OCI-LY7 (cell line): ENCODE measurements at regions not wholly inside any gene's neighbourhood (a gene's known extent, or its start where the extent isn't known, plus 50 kb on each side); places are given as distances from the start of the nearest gene placed in this dataset.
A peak's percentile ranks its signal among the peaks of the same experiment; 100 is the strongest.

Source experiments
- BruUV-seq: library from RNA; stranded (reverse); fragments of 400-500 nt; replicated peaks from 2 replicates; lab custom pipeline; 2021; lab: Mats Ljungman, UMichigan
- CTCF ChIA-PET: fragments of 300-600 bp; sonication (Branson Sonifier 250); formaldehyde crosslinking; loops from one replicate; lab custom pipeline; 2022; ENCODE audit warnings: antibody characterized with exemption; ENCODE audit not compliant: unreplicated experiment; lab: Charles Lee
- POLR2A ChIA-PET: fragments of 300-600 bp; sonication (Branson Sonifier 250); formaldehyde crosslinking; loops from one replicate; lab custom pipeline; 2022; ENCODE audit warnings: antibody characterized with exemption; lab: Charles Lee
- DNase-seq: peaks from one replicate; pipeline ENCODE4 v3.0.0-alpha.2; 2015; ENCODE audit warnings: low spot score
- H2AFZ ChIP-seq: fragments of 200-600 bp; sonication (generic), shearing (Covaris generic); 2 replicates; pipeline ENCODE4 v1.6.1; 2014; ENCODE audit warnings: mild to moderate bottlenecking, antibody characterized with exemption, low read length, moderate library complexity
- H3K27ac ChIP-seq: fragments of 200-600 bp; sonication (generic); 2 replicates; pipeline ENCODE4 v1.5.1; 2014; ENCODE audit warnings: mixed run types, low read depth, mild to moderate bottlenecking, moderate library complexity, low read length, inconsistent platforms; ENCODE audit not compliant: poor library complexity, severe bottlenecking
- H3K36me3 ChIP-seq: fragments of 200-600 bp; sonication (generic); 2 replicates; pipeline ENCODE4 v1.6.1; 2014; ENCODE audit warnings: mild to moderate bottlenecking, antibody characterized with exemption, low read length, moderate library complexity, mixed read lengths; ENCODE audit not compliant: insufficient read depth
- H3K4me1 ChIP-seq: fragments of 200-600 bp; sonication (generic); 2 replicates; pipeline ENCODE4 v1.5.1; 2014; ENCODE audit warnings: mild to moderate bottlenecking, low read length; ENCODE audit not compliant: insufficient read depth, poor library complexity, severe bottlenecking
- H3K4me2 ChIP-seq: fragments of 200-600 bp; sonication (generic); 2 replicates; pipeline ENCODE4 v1.6.1; 2014; ENCODE audit warnings: mild to moderate bottlenecking, low read length
- H3K4me3 ChIP-seq: fragments of 200-600 bp; sonication (generic); 2 replicates; pipeline ENCODE4 v1.5.1; 2014; ENCODE audit warnings: mild to moderate bottlenecking, low read depth, low read length; ENCODE audit not compliant: poor library complexity, severe bottlenecking
- H3K79me2 ChIP-seq: fragments of 200-600 bp; sonication (generic); 2 replicates; pipeline ENCODE4 v1.6.1; 2016; ENCODE audit warnings: low read depth, mild to moderate bottlenecking, low read length, moderate library complexity, mixed read lengths; ENCODE audit not compliant: insufficient read depth
- H3K9me2 ChIP-seq: fragments of 200-600 bp; sonication (generic); 2 replicates; pipeline ENCODE4 v1.6.1; 2016; ENCODE audit warnings: mild to moderate bottlenecking, low read length, mixed read lengths; ENCODE audit not compliant: insufficient read depth
- H3K9me3 ChIP-seq: fragments of 200-600 bp; sonication (generic); 2 replicates; pipeline ENCODE4 v1.6.1; 2014; ENCODE audit warnings: mild to moderate bottlenecking, mixed run types, low read length, mixed read lengths
- H4K20me1 ChIP-seq: fragments of 200-600 bp; sonication (generic); 2 replicates; pipeline ENCODE4 v1.6.1; 2014; ENCODE audit warnings: mild to moderate bottlenecking, antibody characterized with exemption, low read length, moderate library complexity, mixed read lengths; ENCODE audit not compliant: insufficient read depth
- EZH2phosphoT487 ChIP-seq: fragments of 200-600 bp; sonication (generic); IDR thresholded peaks from 2 replicates; pipeline ENCODE4 v1.6.1; 2018; ENCODE audit warnings: low read depth, borderline replicate concordance, mild to moderate bottlenecking, mixed run types, antibody characterized with exemption, low read length, moderate library complexity, mixed read lengths
- intact Hi-C: fragments of 100-400 bp; cut with micrococcal nuclease; formaldehyde crosslinking; loops from one replicate; pipeline ENCODE4 v1.10.0; 2022; ENCODE audit not compliant: unreplicated experiment
- TF ChIP-seq, protein P1 (sequence below): fragments of 200-600 bp; sonication (generic); conservative IDR thresholded peaks from 2 replicates; pipeline ENCODE4 v1.5.1; 2014; ENCODE audit warnings: mild to moderate bottlenecking, antibody characterized with exemption, low read length, moderate library complexity, mixed read lengths

DNA sequence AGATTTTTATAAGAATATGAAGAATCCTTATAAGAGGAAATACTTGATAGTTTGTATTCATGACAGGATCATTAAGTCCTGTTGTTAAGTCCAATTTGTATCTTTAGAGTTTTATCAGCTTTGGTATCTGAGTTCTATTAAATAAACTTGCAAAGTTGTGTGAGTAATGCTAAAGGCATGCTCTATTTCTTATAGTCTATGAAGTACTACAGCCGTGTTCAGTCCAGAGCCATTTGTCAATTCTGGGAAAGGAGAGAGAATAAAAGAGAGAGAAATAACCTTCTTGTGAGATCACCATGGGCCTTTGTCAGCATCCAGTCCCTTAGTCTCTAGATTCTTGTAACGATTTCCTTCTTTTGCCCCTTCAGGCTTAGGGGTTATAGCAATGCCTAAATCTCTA is 181.2 kb upstream of the POU3F2 start:
- Histone ChIP-seq H3K27ac (no peak overlapping the region), H4K20me1 (no peaks in the 10 kb centered on the region; the same call in 1 of the 2 replicates), H3K9me3 (no peaks in the 10 kb centered on the region), H3K4me3 (no peak overlapping the region), H2AFZ (no peak overlapping the region), H3K4me2 (no peak overlapping the region), H3K9me2 (no peaks in the 10 kb centered on the region), H3K4me1 (no peaks in the 10 kb centered on the region), H3K79me2 (no peaks in the 10 kb centered on the region), H3K36me3 (no peaks in the 10 kb centered on the region)
- POLR2A ChIA-PET = interaction anchor here (1.2 kb wide), 1 partner anchor 49 kb away, joined by 3 read pairs; no protein-coding TSS in a partner anchor
- no TSS peak for BruUV-seq
- intact Hi-C loops = no loop called here
- DNase-seq = no peak
- TF ChIP-seq, protein P1, sequence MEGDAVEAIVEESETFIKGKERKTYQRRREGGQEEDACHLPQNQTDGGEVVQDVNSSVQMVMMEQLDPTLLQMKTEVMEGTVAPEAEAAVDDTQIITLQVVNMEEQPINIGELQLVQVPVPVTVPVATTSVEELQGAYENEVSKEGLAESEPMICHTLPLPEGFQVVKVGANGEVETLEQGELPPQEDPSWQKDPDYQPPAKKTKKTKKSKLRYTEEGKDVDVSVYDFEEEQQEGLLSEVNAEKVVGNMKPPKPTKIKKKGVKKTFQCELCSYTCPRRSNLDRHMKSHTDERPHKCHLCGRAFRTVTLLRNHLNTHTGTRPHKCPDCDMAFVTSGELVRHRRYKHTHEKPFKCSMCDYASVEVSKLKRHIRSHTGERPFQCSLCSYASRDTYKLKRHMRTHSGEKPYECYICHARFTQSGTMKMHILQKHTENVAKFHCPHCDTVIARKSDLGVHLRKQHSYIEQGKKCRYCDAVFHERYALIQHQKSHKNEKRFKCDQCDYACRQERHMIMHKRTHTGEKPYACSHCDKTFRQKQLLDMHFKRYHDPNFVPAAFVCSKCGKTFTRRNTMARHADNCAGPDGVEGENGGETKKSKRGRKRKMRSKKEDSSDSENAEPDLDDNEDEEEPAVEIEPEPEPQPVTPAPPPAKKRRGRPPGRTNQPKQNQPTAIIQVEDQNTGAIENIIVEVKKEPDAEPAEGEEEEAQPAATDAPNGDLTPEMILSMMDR = no peak
- TF ChIP-seq EZH2phosphoT487 = no peak
- CTCF ChIA-PET = no interaction called here

- Histone ChIP-seq H4K20me1 (no peaks in the 10 kb centered on the region; the same call in 1 of the 2 replicates), H3K4me3 (no peak overlapping the region), H3K27ac (no peak overlapping the region), H3K4me1 (no peaks in the 10 kb centered on the region), H3K9me3 (no peaks in the 10 kb centered on the region), H2AFZ (no peak overlapping the region), H3K36me3 (no peaks in the 10 kb centered on the region), H3K4me2 (no peak overlapping the region), H3K79me2 (no peaks in the 10 kb centered on the region), H3K9me2 (no peaks in the 10 kb centered on the region)
- intact Hi-C loops = no loop called here
- no TSS peak for BruUV-seq
- TF ChIP-seq, protein P1 = no peak
- POLR2A ChIA-PET = no interaction called here
- CTCF ChIA-PET = no interaction called here
- peak; percentile 21 for DNase-seq
Observed at GRCh38 chr6:98657764-98658163, 176.6 kb upstream of the POU3F2 start.

DNA sequence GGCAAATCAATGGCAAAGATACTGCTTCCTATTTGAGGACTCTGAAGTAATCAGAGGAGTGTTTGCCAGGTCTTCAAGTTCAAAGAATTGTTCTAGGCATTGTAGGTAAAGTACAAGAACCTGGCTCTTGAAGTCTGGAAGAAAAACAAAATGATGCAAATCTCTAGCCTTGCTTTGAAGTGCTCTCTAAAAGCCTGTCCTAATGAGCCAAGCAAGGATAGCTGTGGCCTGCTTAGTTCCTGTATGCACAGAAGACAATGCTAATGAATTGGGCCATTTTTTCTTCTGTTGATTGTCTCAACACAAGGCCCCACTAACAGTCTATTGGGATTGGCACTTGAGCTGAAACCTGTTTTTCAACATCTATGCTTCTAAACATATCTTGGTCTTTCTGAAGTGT is 165.0 kb upstream of the POU3F2 start:
- Histone ChIP-seq H3K79me2 (no peaks in the 10 kb centered on the region), H4K20me1 (no peaks in the 10 kb centered on the region), H3K27ac (no peak overlapping the region), H3K9me2 (no peaks in the 10 kb centered on the region), H2AFZ (no peak overlapping the region), H3K4me1 (no peaks in the 10 kb centered on the region), H3K4me2 (no peak overlapping the region), H3K36me3 (no peaks in the 10 kb centered on the region), H3K9me3 (no peaks in the 10 kb centered on the region), H3K4me3 (no peak overlapping the region)
- DNase-seq = no peak
- CTCF ChIA-PET = no interaction called here
- POLR2A ChIA-PET = no interaction called here
- intact Hi-C loops = no loop called here
- no TSS peak for BruUV-seq
- TF ChIP-seq EZH2phosphoT487 = no peak
- TF ChIP-seq, protein P1 = no peak
